ENCODE measurements at regions not wholly inside any gene's neighbourhood (a gene's known extent, or its start where the extent isn't known, plus 50 kb on each side); places are given as distances from the start of the nearest gene placed in this dataset.

DNA sequence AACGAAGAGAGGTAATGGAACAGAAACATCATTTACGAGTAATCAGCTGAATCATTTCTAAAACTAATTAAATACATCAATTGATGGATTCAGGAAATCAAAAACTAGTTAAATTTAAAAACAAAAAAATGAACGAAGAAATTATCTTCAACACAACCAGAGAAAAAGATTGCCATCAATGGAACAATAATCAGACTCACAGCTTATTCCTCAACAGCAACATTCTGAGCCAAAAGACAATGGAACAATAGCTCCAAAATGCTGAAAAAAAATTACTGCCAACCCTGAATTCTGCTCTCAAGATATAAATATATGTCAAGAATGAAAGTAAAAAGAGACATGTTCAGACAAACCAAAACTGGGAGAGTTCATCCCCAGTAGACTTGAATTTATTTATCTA, 65.5 kb upstream of the KLF3 start:
- ChIA-PET CTCF (no interaction called here), POLR2A (ENCODE audit: low non-redundant PET) (no interaction called here)
- DNase-seq (ENCODE audit: low spot score) = no peak
- no peak for TF ChIP-seq EZH2 (IDR thresholded peaks at IDR 0.05; ENCODE audit: borderline replicate concordance, low read depth, low read length, poor library complexity, severe bottlenecking)
- TF ChIP-seq, protein P1, sequence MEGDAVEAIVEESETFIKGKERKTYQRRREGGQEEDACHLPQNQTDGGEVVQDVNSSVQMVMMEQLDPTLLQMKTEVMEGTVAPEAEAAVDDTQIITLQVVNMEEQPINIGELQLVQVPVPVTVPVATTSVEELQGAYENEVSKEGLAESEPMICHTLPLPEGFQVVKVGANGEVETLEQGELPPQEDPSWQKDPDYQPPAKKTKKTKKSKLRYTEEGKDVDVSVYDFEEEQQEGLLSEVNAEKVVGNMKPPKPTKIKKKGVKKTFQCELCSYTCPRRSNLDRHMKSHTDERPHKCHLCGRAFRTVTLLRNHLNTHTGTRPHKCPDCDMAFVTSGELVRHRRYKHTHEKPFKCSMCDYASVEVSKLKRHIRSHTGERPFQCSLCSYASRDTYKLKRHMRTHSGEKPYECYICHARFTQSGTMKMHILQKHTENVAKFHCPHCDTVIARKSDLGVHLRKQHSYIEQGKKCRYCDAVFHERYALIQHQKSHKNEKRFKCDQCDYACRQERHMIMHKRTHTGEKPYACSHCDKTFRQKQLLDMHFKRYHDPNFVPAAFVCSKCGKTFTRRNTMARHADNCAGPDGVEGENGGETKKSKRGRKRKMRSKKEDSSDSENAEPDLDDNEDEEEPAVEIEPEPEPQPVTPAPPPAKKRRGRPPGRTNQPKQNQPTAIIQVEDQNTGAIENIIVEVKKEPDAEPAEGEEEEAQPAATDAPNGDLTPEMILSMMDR (conservative IDR thresholded peaks at IDR 0.05; ENCODE audit: low read depth, low read length) = no peak
- Histone ChIP-seq H3K4me1 (ENCODE audit: insufficient read depth, low read length, poor library complexity, severe bottlenecking) (no peaks in the 10 kb centered on the region), H3K9me3 (ENCODE audit: low read depth, low read length, poor library complexity, severe bottlenecking) (no peaks in the 10 kb centered on the region), H3K36me3 (ENCODE audit: insufficient read depth, low read length, poor library complexity, severe bottlenecking) (no peaks in the 10 kb centered on the region), H3K27ac (ENCODE audit: low read depth, low read length, poor library complexity, severe bottlenecking) (no peak overlapping the region), H3K27me3 (replicated peaks; ENCODE audit: insufficient read depth, low read depth, low read length, poor library complexity) (no peaks in the 10 kb centered on the region), H3K4me3 (ENCODE audit: low read depth, low read length, poor library complexity, severe bottlenecking) (no peak overlapping the region)
- no TSS peak for BruUV-seq (replicated peaks)
- intact Hi-C loops (cut with micrococcal nuclease; ENCODE audit: unreplicated experiment) = no loop called here

DNA sequence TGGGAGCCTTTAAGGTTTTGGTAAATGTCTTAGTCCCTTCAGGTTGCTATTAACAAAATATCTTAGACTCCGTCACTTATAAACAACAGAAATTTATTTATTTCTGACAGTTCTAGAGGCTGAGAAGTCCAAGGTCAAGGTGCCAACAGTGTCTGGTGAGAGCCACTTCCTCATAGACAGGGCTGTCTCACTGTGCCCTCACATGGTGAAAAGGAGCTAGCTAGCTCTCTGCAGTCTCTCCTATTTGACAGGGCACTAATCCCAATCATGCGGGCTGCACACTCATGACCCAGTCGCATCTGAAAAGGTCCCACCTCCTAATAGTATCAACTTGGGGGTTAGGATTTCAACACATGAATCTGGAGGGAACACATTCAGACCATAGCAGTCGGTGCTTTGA, 63.4 kb upstream of the KLF3 start:
- no peak for DNase-seq (ENCODE audit: low spot score)
- POLR2A ChIA-PET (ENCODE audit: low non-redundant PET) = no interaction called here
- no peaks in the 10 kb centered on the region for H3K9me3 ChIP-seq (ENCODE audit: low read depth, low read length, poor library complexity, severe bottlenecking)
- H3K27me3 ChIP-seq (replicated peaks; ENCODE audit: insufficient read depth, low read depth, low read length, poor library complexity) = no peaks in the 10 kb centered on the region
- CTCF ChIA-PET = no interaction called here
- H3K27ac ChIP-seq (ENCODE audit: low read depth, low read length, poor library complexity, severe bottlenecking) = no peak overlapping the region
- no TSS peak for BruUV-seq (replicated peaks)
- no peak for TF ChIP-seq EZH2 (IDR thresholded peaks at IDR 0.05; ENCODE audit: borderline replicate concordance, low read depth, low read length, poor library complexity, severe bottlenecking)
- TF ChIP-seq, protein P1 (conservative IDR thresholded peaks at IDR 0.05; ENCODE audit: low read depth, low read length) = no peak
- no peaks in the 10 kb centered on the region for H3K4me1 ChIP-seq (ENCODE audit: insufficient read depth, low read length, poor library complexity, severe bottlenecking)
- no peak overlapping the region for H3K4me3 ChIP-seq (ENCODE audit: low read depth, low read length, poor library complexity, severe bottlenecking)
- H3K36me3 ChIP-seq (ENCODE audit: insufficient read depth, low read length, poor library complexity, severe bottlenecking) = no peaks in the 10 kb centered on the region
- intact Hi-C loops (cut with micrococcal nuclease; ENCODE audit: unreplicated experiment) = no loop called here

DNA sequence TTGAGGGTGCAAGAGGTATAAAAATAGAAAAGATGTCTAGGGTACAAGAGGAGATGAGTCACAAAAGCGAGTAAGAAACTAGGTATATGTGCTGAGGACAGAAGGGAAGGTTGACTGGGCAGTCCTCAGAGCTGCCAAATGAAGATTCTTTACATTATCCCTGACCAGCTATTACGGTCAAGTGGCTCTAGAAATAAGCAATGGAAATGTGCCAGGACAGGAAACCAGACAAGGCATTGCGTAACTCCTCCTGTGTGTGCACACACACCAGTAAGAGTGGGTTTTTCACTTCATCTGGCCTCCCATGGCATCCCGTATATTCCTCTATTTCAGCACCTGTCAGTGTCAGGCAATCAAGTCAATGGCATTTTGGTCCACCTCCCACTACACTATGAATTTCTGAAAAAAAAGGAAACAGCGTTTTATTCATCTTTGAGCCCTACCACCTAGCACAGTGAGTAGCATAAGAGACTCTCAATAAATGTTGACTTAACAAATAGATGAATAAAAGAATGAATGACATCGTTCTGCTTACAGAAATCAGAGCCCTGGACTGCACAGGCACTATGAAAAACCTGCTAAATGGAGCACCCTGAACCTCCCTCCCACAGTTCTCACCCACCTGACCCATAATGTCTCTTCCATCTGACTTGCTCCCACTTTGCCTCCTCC, 62.6 kb upstream of the KLF3 start:
- Histone ChIP-seq H3K4me3 (ENCODE audit: low read depth, low read length, poor library complexity, severe bottlenecking) (no peak overlapping the region), H3K27ac (ENCODE audit: low read depth, low read length, poor library complexity, severe bottlenecking) (no peak overlapping the region), H3K4me1 (ENCODE audit: insufficient read depth, low read length, poor library complexity, severe bottlenecking) (no peaks in the 10 kb centered on the region), H3K9me3 (ENCODE audit: low read depth, low read length, poor library complexity, severe bottlenecking) (no peaks in the 10 kb centered on the region), H3K27me3 (replicated peaks; ENCODE audit: insufficient read depth, low read depth, low read length, poor library complexity) (no peaks in the 10 kb centered on the region), H3K36me3 (ENCODE audit: insufficient read depth, low read length, poor library complexity, severe bottlenecking) (no peaks in the 10 kb centered on the region)
- TF ChIP-seq, protein P1 (conservative IDR thresholded peaks at IDR 0.05; ENCODE audit: low read depth, low read length) = no peak
- no peak for TF ChIP-seq EZH2 (IDR thresholded peaks at IDR 0.05; ENCODE audit: borderline replicate concordance, low read depth, low read length, poor library complexity, severe bottlenecking)
- intact Hi-C loops (cut with micrococcal nuclease; ENCODE audit: unreplicated experiment) = no loop called here
- POLR2A ChIA-PET (ENCODE audit: low non-redundant PET) = no interaction called here
- CTCF ChIA-PET = no interaction called here
- no TSS peak for BruUV-seq (replicated peaks)
- DNase-seq (ENCODE audit: low spot score) = no peak

All from A673 (cell line).